A549 (cell line): ENCODE measurements at regions not wholly inside any gene's neighbourhood (a gene's known extent, or its start where the extent isn't known, plus 50 kb on each side); places are given as distances from the start of the nearest gene placed in this dataset.

Source experiments
- CTCF ChIP-seq: fragments of >200 bp; sonication (Bioruptor Twin); formaldehyde crosslinking; IDR thresholded peaks from 3 replicates; pipeline ENCODE4 v1.5.1; 2016
- ELK1 ChIP-seq: fragments of 150-350 bp; IDR thresholded peaks from 2 replicates; pipeline ENCODE4 v1.6.1; 2014; ENCODE audit warnings: low read depth, mild to moderate bottlenecking, low read length
- FOXS1 ChIP-seq: fragments of 250-450 bp; sonication (Bioruptor Pico); IDR thresholded peaks from 2 replicates; pipeline ENCODE4 v1.5.0; 2020; ENCODE audit warnings: mild to moderate bottlenecking, moderate library complexity
- JUN ChIP-seq, 2 experiments: fragments of >200 bp; sonication (Bioruptor Twin); formaldehyde crosslinking; IDR thresholded peaks; 2 replicates in 1 of 2; 3 replicates in 1 of 2; pipeline ENCODE4 v1.6.1; 2016 to 2017
- KDM5A ChIP-seq: fragments of 200-600 bp; sonication (generic); IDR thresholded peaks from 2 replicates; pipeline ENCODE4 v1.6.1; 2016; ENCODE audit warnings: antibody characterized with exemption, mild to moderate bottlenecking
- MAFK ChIP-seq: fragments of 450-650 bp; IDR thresholded peaks from 2 replicates; pipeline ENCODE4 v1.6.1; 2014; ENCODE audit not compliant: partially characterized antibody
- POLR2A ChIP-seq: IDR thresholded peaks from 2 replicates; pipeline ENCODE4 v1.6.1; 2012; ENCODE audit warnings: mild to moderate bottlenecking, low read length
- RAD21 ChIP-seq, 2 experiments: fragments of >200 bp in 1 of 2; sonication (Bioruptor Twin) in 1 of 2; formaldehyde crosslinking in 1 of 2; IDR thresholded peaks in 1 of 2; conservative IDR thresholded peaks in 1 of 2; 2 replicates in 1 of 2; 3 replicates in 1 of 2; pipeline ENCODE4 v1.6.1; 2012 to 2018; ENCODE audit warnings: inconsistent platforms in 1 of 2
- REST ChIP-seq: fragments of 200-600 bp; sonication (generic); IDR thresholded peaks from 2 replicates; pipeline ENCODE4 v1.6.1; 2016; ENCODE audit warnings: antibody characterized with exemption, mild to moderate bottlenecking, moderate library complexity

GRCh38 chr3:124383051-124383450, 347.2 kb upstream of the UMPS start:
- no peak for TF ChIP-seq KDM5A
- no peak for TF ChIP-seq CTCF
- TF ChIP-seq JUN (IDR thresholded peaks at IDR 0.05), result no peak
- TF ChIP-seq POLR2A, result no peak
- no peak for TF ChIP-seq ELK1
- TF ChIP-seq REST, result no peak
- TF ChIP-seq FOXS1, result no peak
- TF ChIP-seq RAD21 (conservative IDR thresholded peaks at IDR 0.05 in 1 of 2, IDR thresholded peaks at IDR 0.05 in 1 of 2), result no peak
- no peak for TF ChIP-seq MAFK
